Endothelial cell of umbilical vein (primary cell): ENCODE measurements at regions not wholly inside any gene's neighbourhood (a gene's known extent, or its start where the extent isn't known, plus 50 kb on each side); places are given as distances from the start of the nearest gene placed in this dataset.

Source experiments
- BruUV-seq: library from RNA; stranded (reverse); fragments of 400-500 nt; replicated peaks from 2 replicates; lab custom pipeline; 2021; lab: Mats Ljungman, UMichigan
- CTCF ChIA-PET: fragments of 300-600, 350-600 bp; sonication (Branson Sonifier 250); formaldehyde crosslinking; loops from one replicate; lab custom pipeline; 2021; ENCODE audit warnings: antibody characterized with exemption, inconsistent platforms; lab: Charles Lee
- POLR2A ChIA-PET: fragments of 300-600, 350-600 bp; sonication (Branson Sonifier 250); formaldehyde crosslinking; loops from one replicate; lab custom pipeline; 2021; ENCODE audit warnings: antibody characterized with exemption, inconsistent platforms; lab: Charles Lee
- DNase-seq: peaks from one replicate; pipeline ENCODE4 v3.0.0-alpha.2; 2011; ENCODE audit warnings: low read depth, low spot score
- FAIRE-seq: peaks from 2 replicates; lab custom pipeline; 2011; peaks lifted over from hg19 to GRCh38; lab: Jason Lieb, UNC
- H2AFZ ChIP-seq: 2 replicates; pipeline ENCODE4 v1.6.0; 2012; ENCODE audit warnings: low read depth, low read length, control low read depth, inconsistent platforms
- H3K27ac ChIP-seq: 2 replicates; pipeline ENCODE4 v1.5.1; 2011; ENCODE audit warnings: low read depth, mild to moderate bottlenecking, control low read depth, low read length, moderate library complexity; ENCODE audit not compliant: insufficient read depth
- H3K27me3 ChIP-seq, 2 experiments: 2 replicates each; pipeline versions ENCODE4 v1.6.0 to v1.6.1; 2011; ENCODE audit warnings: low read length in 2 of 2, mixed read lengths in 1 of 2; ENCODE audit not compliant: control insufficient read depth in 2 of 2, insufficient read depth in 2 of 2
- H3K36me3 ChIP-seq, 2 experiments: 2 replicates in 1 of 2; 3 replicates in 1 of 2; pipeline ENCODE4 v1.5.1; 2011; ENCODE audit warnings: low read length in 2 of 2, mild to moderate bottlenecking in 1 of 2, moderate library complexity in 1 of 2; ENCODE audit not compliant: control insufficient read depth in 2 of 2, insufficient read depth in 2 of 2; ENCODE audit errors: extremely low read depth in 1 of 2
- H3K4me1 ChIP-seq: 3 replicates; pipeline ENCODE4 v1.5.1; 2011; ENCODE audit warnings: mild to moderate bottlenecking, low read length; ENCODE audit not compliant: control insufficient read depth, insufficient read depth; ENCODE audit errors: extremely low read depth
- H3K4me2 ChIP-seq: 2 replicates; pipeline ENCODE4 v1.6.1; 2011; ENCODE audit warnings: low read length, control low read depth, mixed read lengths; ENCODE audit not compliant: insufficient read depth
- H3K4me3 ChIP-seq, 3 experiments: fragments of 200-600 bp in 1 of 3; sonication (generic), shearing (Covaris generic) in 1 of 3; replicated peaks in 1 of 3; 2 replicates each; pipeline ENCODE4 v1.5.1; 2011 to 2016; ENCODE audit warnings: control low read depth in 3 of 3, low read length in 3 of 3, mild to moderate bottlenecking in 2 of 3, inconsistent platforms in 1 of 3, low read depth in 1 of 3, moderate library complexity in 1 of 3; ENCODE audit not compliant: insufficient read depth in 1 of 3
- H3K79me2 ChIP-seq: 2 replicates; pipeline ENCODE4 v1.6.0; 2012; ENCODE audit warnings: low read length, inconsistent platforms; ENCODE audit not compliant: control insufficient read depth, insufficient read depth
- H3K9ac ChIP-seq: replicated peaks from 2 replicates; pipeline ENCODE3; 2011; ENCODE audit warnings: low read length, control low read depth; ENCODE audit not compliant: insufficient read depth; ENCODE audit errors: extremely low read depth
- H3K9me1 ChIP-seq: replicated peaks from 3 replicates; pipeline ENCODE4 v1.6.0; 2011; ENCODE audit warnings: mild to moderate bottlenecking, low read length; ENCODE audit not compliant: control insufficient read depth, insufficient read depth; ENCODE audit errors: extremely low read depth
- H3K9me3 ChIP-seq: replicated peaks from 2 replicates; pipeline ENCODE4 v1.5.1; 2012; ENCODE audit warnings: low read length, inconsistent platforms; ENCODE audit not compliant: control insufficient read depth, insufficient read depth
- H4K20me1 ChIP-seq: replicated peaks from 2 replicates; pipeline ENCODE3; 2011; ENCODE audit warnings: mild to moderate bottlenecking, low read length; ENCODE audit not compliant: control insufficient read depth, insufficient read depth; ENCODE audit errors: extremely low read depth
- EZH2 ChIP-seq: IDR thresholded peaks from 2 replicates; pipeline ENCODE4 v1.6.1; 2012; ENCODE audit warnings: borderline replicate concordance, low read depth, mild to moderate bottlenecking, moderate library complexity, low read length, inconsistent platforms; ENCODE audit not compliant: severe bottlenecking
- FOS ChIP-seq: IDR thresholded peaks from 2 replicates; pipeline ENCODE4 v1.6.1; 2011; ENCODE audit warnings: mild to moderate bottlenecking, low read length, moderate library complexity, borderline replicate concordance; ENCODE audit not compliant: insufficient read depth
- GATA2 ChIP-seq: IDR thresholded peaks from 2 replicates; pipeline ENCODE4 v1.7.0; 2011; ENCODE audit warnings: low read depth, mild to moderate bottlenecking, moderate library complexity, mixed read lengths, low read length; ENCODE audit not compliant: insufficient read length, insufficient read depth
- JUN ChIP-seq: IDR thresholded peaks from 2 replicates; pipeline ENCODE4 v1.6.1; 2011; ENCODE audit warnings: borderline replicate concordance, low read depth; ENCODE audit not compliant: insufficient read length, insufficient read depth
- MAX ChIP-seq: IDR thresholded peaks from 2 replicates; pipeline ENCODE4 v1.6.1; 2011; ENCODE audit not compliant: insufficient read depth, insufficient read length
- MYC ChIP-seq: IDR thresholded peaks from one replicate; pipeline ENCODE4 v1.6.1; 2011; ENCODE audit warnings: mild to moderate bottlenecking, low read depth, low read length
- POLR2A ChIP-seq: IDR thresholded peaks from 2 replicates; pipeline ENCODE4 v1.6.1; 2012; ENCODE audit warnings: low read depth, mild to moderate bottlenecking, control low read depth, low read length
- POLR2AphosphoS5 ChIP-seq: IDR thresholded peaks from 2 replicates; pipeline ENCODE4 v1.6.1; 2012; ENCODE audit warnings: low read depth, mild to moderate bottlenecking, control low read depth, low read length, moderate library complexity; ENCODE audit not compliant: insufficient read depth
- dilution Hi-C: fragments of 300-500 bp; cut with MboI; formaldehyde crosslinking; loops from one replicate; pipeline ENCODE4 v1.15.0; 2019; ENCODE audit warnings: low sequenced_read_pairs; ENCODE audit not compliant: extremely low pct_ligation_motif_present
- intact Hi-C: fragments of 100-400 bp; cut with micrococcal nuclease; formaldehyde crosslinking; loops from one replicate; pipeline ENCODE4 v1.10.0; 2022
- TF ChIP-seq, protein P1 (sequence below), 2 donors: IDR thresholded peaks; 1 replicate in 1 of 2; 2 replicates in 1 of 2; pipeline ENCODE4 v1.5.1; 2011; ENCODE audit warnings: low read length in 2 of 2, mild to moderate bottlenecking in 2 of 2, moderate library complexity in 2 of 2, control low read depth in 1 of 2, inconsistent platforms in 1 of 2, low read depth in 1 of 2; ENCODE audit not compliant: insufficient read depth in 1 of 2; ENCODE audit errors: extremely low read depth in 1 of 2

GRCh38 chr18:64201781-64202180 is 52.9 kb upstream of the LINC00305 start:
- no peak overlapping the region for H3K27ac ChIP-seq
- DNase-seq (no peak), FAIRE-seq (no peak)
- no peak overlapping the region for H3K9ac ChIP-seq
- ChIA-PET CTCF (no interaction called here), POLR2A (no interaction called here)
- H2AFZ ChIP-seq, result no peak overlapping the region
- H3K4me3 ChIP-seq, result no peak overlapping the region
- intact Hi-C loops (no loop called here), dilution Hi-C loops (no loop called here)
- H3K27me3 ChIP-seq, result no peaks in the 10 kb centered on the region
- no peaks in the 10 kb centered on the region for H3K4me1 ChIP-seq
- no peak overlapping the region for H3K4me2 ChIP-seq
- TF ChIP-seq MAX (no peak), FOS (no peak), POLR2A (no peak), EZH2 (no peak), GATA2 (no peak), MYC (no peak), POLR2AphosphoS5 (no peak), JUN (no peak)
- TF ChIP-seq, protein P1, sequence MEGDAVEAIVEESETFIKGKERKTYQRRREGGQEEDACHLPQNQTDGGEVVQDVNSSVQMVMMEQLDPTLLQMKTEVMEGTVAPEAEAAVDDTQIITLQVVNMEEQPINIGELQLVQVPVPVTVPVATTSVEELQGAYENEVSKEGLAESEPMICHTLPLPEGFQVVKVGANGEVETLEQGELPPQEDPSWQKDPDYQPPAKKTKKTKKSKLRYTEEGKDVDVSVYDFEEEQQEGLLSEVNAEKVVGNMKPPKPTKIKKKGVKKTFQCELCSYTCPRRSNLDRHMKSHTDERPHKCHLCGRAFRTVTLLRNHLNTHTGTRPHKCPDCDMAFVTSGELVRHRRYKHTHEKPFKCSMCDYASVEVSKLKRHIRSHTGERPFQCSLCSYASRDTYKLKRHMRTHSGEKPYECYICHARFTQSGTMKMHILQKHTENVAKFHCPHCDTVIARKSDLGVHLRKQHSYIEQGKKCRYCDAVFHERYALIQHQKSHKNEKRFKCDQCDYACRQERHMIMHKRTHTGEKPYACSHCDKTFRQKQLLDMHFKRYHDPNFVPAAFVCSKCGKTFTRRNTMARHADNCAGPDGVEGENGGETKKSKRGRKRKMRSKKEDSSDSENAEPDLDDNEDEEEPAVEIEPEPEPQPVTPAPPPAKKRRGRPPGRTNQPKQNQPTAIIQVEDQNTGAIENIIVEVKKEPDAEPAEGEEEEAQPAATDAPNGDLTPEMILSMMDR (IDR thresholded peaks at IDR 0.05; ENCODE audit: extremely low read depth in 1 of 2, insufficient read depth in 1 of 2, low read depth in 1 of 2, low read length in 2 of 2), result no peak
- H3K9me3 ChIP-seq, result no peaks in the 10 kb centered on the region
- no peaks in the 10 kb centered on the region for H3K79me2 ChIP-seq
- BruUV-seq, result no TSS peak
- H4K20me1 ChIP-seq, result no peaks in the 10 kb centered on the region
- H3K36me3 ChIP-seq, result no peaks in the 10 kb centered on the region
- no peaks in the 10 kb centered on the region for H3K9me1 ChIP-seq
